WTC11 (cell line): ENCODE measurements at regions not wholly inside any gene's neighbourhood (a gene's known extent, or its start where the extent isn't known, plus 50 kb on each side); places are given as distances from the start of the nearest gene placed in this dataset.

ENCODE experiments used
- ATAC-seq: fragments of 200-7000 bp; cut with Tn5 transposase; 2 replicates; pipeline ENCODE4 v1.10.0; 2021; ENCODE audit warnings: mild to moderate bottlenecking, moderate library complexity
- CTCF ChIA-PET: fragments of 300-600 bp; sonication (Branson Sonifier 250); formaldehyde crosslinking; loops from one replicate; lab custom pipeline; 2021; ENCODE audit warnings: antibody characterized with exemption; lab: Charles Lee
- POLR2A ChIA-PET: fragments of 350-600 bp; sonication (Branson Sonifier 250); formaldehyde crosslinking; loops from one replicate; lab custom pipeline; 2021; ENCODE audit warnings: antibody characterized with exemption; lab: Charles Lee
- DNase-seq: peaks from one replicate; pipeline ENCODE4 v3.0.0; 2021; ENCODE audit warnings: low spot score
- H3K27ac Mint-ChIP-seq: 2 replicates; pipeline ENCODE4 v1.8.0; 2021; ENCODE audit warnings: mixed read lengths
- H3K27me3 Mint-ChIP-seq: 2 replicates; pipeline ENCODE4 v1.8.0; 2021; ENCODE audit warnings: low read depth, mild to moderate bottlenecking, moderate library complexity, mixed read lengths
- H3K36me3 Mint-ChIP-seq: 2 replicates; pipeline ENCODE4 v1.8.0; 2021; ENCODE audit warnings: mixed read lengths
- H3K4me1 Mint-ChIP-seq: 2 replicates; pipeline ENCODE4 v1.8.0; 2022; ENCODE audit warnings: mixed read lengths
- H3K4me3 Mint-ChIP-seq: 2 replicates; pipeline ENCODE4 v1.8.0; 2021; ENCODE audit warnings: mild to moderate bottlenecking, moderate library complexity, mixed read lengths
- H3K9me3 Mint-ChIP-seq: 2 replicates; pipeline ENCODE4 v1.8.0; 2021; ENCODE audit warnings: mixed read lengths
- ARID4B ChIP-seq: sonication (generic); formaldehyde crosslinking; IDR thresholded peaks from 2 replicates; pipeline ENCODE4 v1.8.0; 2023; ENCODE audit warnings: missing genetic modification reagents, mild to moderate bottlenecking, borderline replicate concordance
- ATF2 ChIP-seq: sonication (generic); formaldehyde crosslinking; IDR thresholded peaks from 2 replicates; pipeline ENCODE4 v1.8.1; 2022; ENCODE audit warnings: low read depth, missing genetic modification reagents, borderline replicate concordance
- ATF3 ChIP-seq: sonication (generic); formaldehyde crosslinking; conservative IDR thresholded peaks from 2 replicates; pipeline ENCODE4 v1.8.1; 2022; ENCODE audit warnings: mild to moderate bottlenecking, missing genetic modification reagents
- CREM ChIP-seq: sonication (generic); formaldehyde crosslinking; IDR thresholded peaks from 2 replicates; pipeline ENCODE4 v1.8.1; 2022; ENCODE audit warnings: mild to moderate bottlenecking, missing genetic modification reagents, moderate library complexity
- CTCF ChIP-seq: fragments of 200-600 bp; IDR thresholded peaks from 2 replicates; pipeline ENCODE4 v1.8.0; 2022; ENCODE audit warnings: antibody characterized with exemption
- ESRRA ChIP-seq: sonication (generic); formaldehyde crosslinking; IDR thresholded peaks from 2 replicates; pipeline ENCODE4 v1.8.1; 2022; ENCODE audit warnings: mild to moderate bottlenecking, missing genetic modification reagents, borderline replicate concordance
- FOXJ3 ChIP-seq: sonication (generic); formaldehyde crosslinking; IDR thresholded peaks from 2 replicates; pipeline ENCODE4 v1.9.0; 2021; ENCODE audit warnings: missing genetic modification reagents, mild to moderate bottlenecking, borderline replicate concordance
- GABPB1 ChIP-seq: sonication (generic); formaldehyde crosslinking; IDR thresholded peaks from 2 replicates; pipeline ENCODE4 v1.8.1; 2023; ENCODE audit warnings: mild to moderate bottlenecking, missing genetic modification reagents
- IRF2 ChIP-seq: sonication (generic); formaldehyde crosslinking; IDR thresholded peaks from 2 replicates; pipeline ENCODE4 v1.8.0; 2022; ENCODE audit warnings: low read depth, missing genetic modification reagents, borderline replicate concordance
- MAX ChIP-seq: sonication (generic); formaldehyde crosslinking; IDR thresholded peaks from 2 replicates; pipeline ENCODE4 v1.8.0; 2022; ENCODE audit warnings: mild to moderate bottlenecking, missing genetic modification reagents
- NFATC4 ChIP-seq: fragments of 250-450 bp; sonication (Bioruptor Pico); IDR thresholded peaks from 2 replicates; pipeline ENCODE4 v1.9.0; 2021; ENCODE audit warnings: mild to moderate bottlenecking
- NR1H2 ChIP-seq: sonication (generic); formaldehyde crosslinking; IDR thresholded peaks from 2 replicates; pipeline ENCODE4 v1.9.0; 2021; ENCODE audit warnings: mild to moderate bottlenecking, moderate library complexity, missing genetic modification reagents
- OVOL2 ChIP-seq: fragments of 250-450 bp; sonication (Bioruptor Pico); IDR thresholded peaks from 2 replicates; pipeline ENCODE4 v1.9.0; 2021; ENCODE audit warnings: mild to moderate bottlenecking, borderline replicate concordance
- PREB ChIP-seq: sonication (generic); formaldehyde crosslinking; IDR thresholded peaks from 2 replicates; pipeline ENCODE4 v1.8.1; 2022; ENCODE audit warnings: mild to moderate bottlenecking, missing genetic modification reagents, moderate library complexity, borderline replicate concordance
- RORB ChIP-seq: fragments of 250-450 bp; sonication (Bioruptor Pico); IDR thresholded peaks from 2 replicates; pipeline ENCODE4 v1.9.0; 2021; ENCODE audit warnings: mild to moderate bottlenecking
- SP1 ChIP-seq: sonication (generic); formaldehyde crosslinking; conservative IDR thresholded peaks from 2 replicates; pipeline ENCODE4 v1.8.1; 2022; ENCODE audit warnings: missing genetic modification reagents
- TEAD1 ChIP-seq: sonication (generic); formaldehyde crosslinking; IDR thresholded peaks from 2 replicates; pipeline ENCODE4 v1.8.0; 2022; ENCODE audit warnings: mild to moderate bottlenecking, missing genetic modification reagents
- ZBTB43 ChIP-seq: sonication (generic); formaldehyde crosslinking; IDR thresholded peaks from 2 replicates; pipeline ENCODE4 v1.8.1; 2023; ENCODE audit warnings: mild to moderate bottlenecking, missing genetic modification reagents
- ZMAT4 ChIP-seq: fragments of 250-450 bp; sonication (Bioruptor Pico); IDR thresholded peaks from 2 replicates; pipeline ENCODE4 v1.9.0; 2021; ENCODE audit warnings: mild to moderate bottlenecking
- ZNF263 ChIP-seq: sonication (generic); formaldehyde crosslinking; IDR thresholded peaks from 2 replicates; pipeline ENCODE4 v1.8.1; 2022; ENCODE audit warnings: low read depth, mild to moderate bottlenecking, moderate library complexity, missing genetic modification reagents
- ZNF423 ChIP-seq: fragments of 250-450 bp; sonication (Bioruptor Pico); IDR thresholded peaks from 2 replicates; pipeline ENCODE4 v2.1.2; 2022; ENCODE audit warnings: mild to moderate bottlenecking, moderate library complexity

GRCh38 chr6:67667637-67668422 lies 967.3 kb upstream of the ADGRB3 start:
- TF ChIP-seq ZNF263 (CRISPR knock-in tag): no peak
- TF ChIP-seq NFATC4 (CRISPR knock-in tag): no peak
- TF ChIP-seq PREB (CRISPR knock-in tag): no peak
- TF ChIP-seq NR1H2: no peak
- no peak for TF ChIP-seq SP1 (CRISPR knock-in tag)
- TF ChIP-seq IRF2 (CRISPR knock-in tag): no peak
- no peak for TF ChIP-seq ZNF423
- TF ChIP-seq ZBTB43 (CRISPR knock-in tag): no peak
- TF ChIP-seq ARID4B (CRISPR knock-in tag): no peak
- no peak for TF ChIP-seq ESRRA (CRISPR knock-in tag)
- no peak for TF ChIP-seq TEAD1 (CRISPR knock-in tag)
- H3K36me3 Mint-ChIP-seq: peaks cover 24% of the 10 kb centered on the region
- no peak overlapping the region for H3K27ac Mint-ChIP-seq
- ATAC-seq (no peak), DNase-seq (no peak)
- peaks cover 44% of the 10 kb centered on the region for H3K9me3 Mint-ChIP-seq
- CTCF ChIA-PET: no interaction called here
- no peaks in the 10 kb centered on the region for H3K4me1 Mint-ChIP-seq
- POLR2A ChIA-PET: no interaction called here
- H3K4me3 Mint-ChIP-seq: no peak overlapping the region
- no peaks in the 10 kb centered on the region for H3K27me3 Mint-ChIP-seq

GRCh38 chr6:67666177-67666964 lies 968.7 kb upstream of the ADGRB3 start:
- H3K9me3 Mint-ChIP-seq: peaks cover 36% of the 10 kb centered on the region
- H3K27me3 Mint-ChIP-seq: no peaks in the 10 kb centered on the region
- peaks cover 10% of the 10 kb centered on the region for H3K36me3 Mint-ChIP-seq
- DNase-seq (no peak), ATAC-seq (no peak)
- H3K4me3 Mint-ChIP-seq: no peak overlapping the region
- no peak overlapping the region for H3K27ac Mint-ChIP-seq
- POLR2A ChIA-PET: no interaction called here
- CTCF ChIA-PET: no interaction called here
- H3K4me1 Mint-ChIP-seq: no peaks in the 10 kb centered on the region
- TF ChIP-seq ZMAT4 (CRISPR knock-in tag): no peak
- no peak for TF ChIP-seq ATF3 (CRISPR knock-in tag)
- no peak for TF ChIP-seq MAX (CRISPR knock-in tag)
- TF ChIP-seq FOXJ3: no peak
- TF ChIP-seq RORB (CRISPR knock-in tag): no peak
- no peak for TF ChIP-seq OVOL2 (CRISPR knock-in tag)
- TF ChIP-seq GABPB1: no peak
- TF ChIP-seq CREM (CRISPR knock-in tag): no peak
- no peak for TF ChIP-seq ZBTB43 (CRISPR knock-in tag)
- no peak for TF ChIP-seq ATF2 (CRISPR knock-in tag)
- no peak for TF ChIP-seq CTCF
